Stomach (tissue), 8 donors: ENCODE measurements at regions not wholly inside any gene's neighbourhood (a gene's known extent, or its start where the extent isn't known, plus 50 kb on each side); places are given as distances from the start of the nearest gene placed in this dataset.

ENCODE experiments used
- DNase-seq, 2 donors: peaks; one replicate each; pipeline versions ENCODE4 v3.0.0 to v3.0.0-alpha.2; 2013 to 2019
- H3K27ac ChIP-seq, 5 donors: fragments of 200-600 bp in 4 of 5; sonication (generic) in 4 of 5; one replicate each; pipeline ENCODE4 v1.5.1; 2013 to 2019; ENCODE audit warnings: mild to moderate bottlenecking in 1 of 5, moderate library complexity in 1 of 5
- H3K27me3 ChIP-seq, 3 donors: fragments of 200-600 bp; sonication (generic); one replicate each; pipeline ENCODE4 v1.5.1; 2017 to 2019; ENCODE audit warnings: mixed run types in 1 of 3
- H3K36me3 ChIP-seq, 4 donors: fragments of 200-600 bp; sonication (generic); 1 replicate in 3 of 4; 2 replicates in 1 of 4; pipeline ENCODE4 v1.5.1; 2016 to 2019
- H3K4me1 ChIP-seq, 4 donors: fragments of 200-600 bp; sonication (generic); one replicate each; pipeline ENCODE4 v1.5.1; 2016 to 2019
- H3K4me3 ChIP-seq, 4 donors: fragments of 200-600 bp; sonication (generic) in 3 of 4; one replicate each; pipeline ENCODE4 v1.5.1; 2016 to 2019; ENCODE audit warnings: mild to moderate bottlenecking in 1 of 4
- H3K9me3 ChIP-seq, 4 donors: fragments of 200-600 bp; sonication (generic); one replicate each; pipeline ENCODE4 v1.5.1; 2016 to 2019
- EP300 ChIP-seq: sonication (generic); formaldehyde crosslinking; IDR thresholded peaks from one replicate; pipeline ENCODE4 v1.6.1; 2017; ENCODE audit warnings: antibody characterized with exemption
- POLR2A ChIP-seq, 4 donors: fragments of 450-650 bp; IDR thresholded peaks; one replicate each; pipeline ENCODE4 v1.6.1; 2016; ENCODE audit warnings: antibody characterized with exemption in 4 of 4, control low read depth in 2 of 4, mild to moderate bottlenecking in 1 of 4, moderate library complexity in 1 of 4
- POLR2AphosphoS5 ChIP-seq, 3 donors: sonication (generic); formaldehyde crosslinking; IDR thresholded peaks; one replicate each; pipeline ENCODE4 v1.6.1; 2016; ENCODE audit warnings: antibody characterized with exemption in 3 of 3
- WGBS, 5 donors: extraction: QIAGEN DNeasy Blood & Tissue Kit in 3 of 5; methylation state at CpG; one replicate each; pipeline versions ENCODE4 v1.1.5 to v1.1.7; 2013 to 2018; 5-methylcytosine and 5-hydroxymethylcytosine counted together
- intact Hi-C: fragments of 100-400 bp; cut with DNase I; formaldehyde crosslinking; loops from one replicate; pipeline ENCODE4 v1.15.1; 2023; ENCODE audit warnings: low total_unique reads
- TF ChIP-seq, protein P1 (sequence below), 7 experiments: fragments of 450-650 bp in 4 of 7; fragments of 200-600 bp in 3 of 7; sonication (generic) in 3 of 7; IDR thresholded peaks; one replicate each; pipeline ENCODE4 v1.5.1; 2016 to 2019; ENCODE audit warnings: antibody characterized with exemption in 7 of 7, control low read depth in 2 of 7, mild to moderate bottlenecking in 1 of 7
- donor health status: healthy with polysubstance abuse.
- donor health status: Bipolar disorder and iron deficiency.
- donor health status: healthy.

DNA sequence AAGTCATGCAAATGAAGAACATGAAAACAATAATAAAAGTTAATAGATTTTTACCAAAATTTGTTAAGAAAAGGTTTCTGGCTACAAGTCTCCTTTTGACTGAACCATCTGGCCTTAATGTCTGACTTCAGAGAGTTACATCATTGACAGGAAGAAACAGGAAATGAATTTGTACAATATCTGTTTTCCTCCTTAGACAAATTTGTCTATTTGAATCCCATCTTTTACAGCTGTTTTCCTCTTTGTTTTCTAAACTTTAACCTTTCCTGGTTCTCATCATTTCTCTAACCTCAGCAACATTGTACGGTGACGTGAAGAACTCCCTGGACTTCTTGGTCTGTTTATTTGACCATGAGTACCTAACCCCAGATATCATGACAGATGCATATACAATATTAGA lies 567.5 kb upstream of the RIOK2 start:
- no peak for DNase-seq
- no peaks in the 10 kb centered on the region for H3K4me1 ChIP-seq
- H3K9me3 ChIP-seq, result peaks cover 0 to 2% (median 0%) of the 10 kb centered on the region in 4 donors
- intact Hi-C loops, result no loop called here
- 76 to 87% (median 81%) methylated on average over 2 of the region's 2 CpGs for WGBS, 5 donors
- TF ChIP-seq POLR2AphosphoS5 (IDR thresholded peaks at IDR 0.05) (no peak), POLR2A (IDR thresholded peaks at IDR 0.05) (no peak), EP300 (no peak)
- TF ChIP-seq, protein P1, sequence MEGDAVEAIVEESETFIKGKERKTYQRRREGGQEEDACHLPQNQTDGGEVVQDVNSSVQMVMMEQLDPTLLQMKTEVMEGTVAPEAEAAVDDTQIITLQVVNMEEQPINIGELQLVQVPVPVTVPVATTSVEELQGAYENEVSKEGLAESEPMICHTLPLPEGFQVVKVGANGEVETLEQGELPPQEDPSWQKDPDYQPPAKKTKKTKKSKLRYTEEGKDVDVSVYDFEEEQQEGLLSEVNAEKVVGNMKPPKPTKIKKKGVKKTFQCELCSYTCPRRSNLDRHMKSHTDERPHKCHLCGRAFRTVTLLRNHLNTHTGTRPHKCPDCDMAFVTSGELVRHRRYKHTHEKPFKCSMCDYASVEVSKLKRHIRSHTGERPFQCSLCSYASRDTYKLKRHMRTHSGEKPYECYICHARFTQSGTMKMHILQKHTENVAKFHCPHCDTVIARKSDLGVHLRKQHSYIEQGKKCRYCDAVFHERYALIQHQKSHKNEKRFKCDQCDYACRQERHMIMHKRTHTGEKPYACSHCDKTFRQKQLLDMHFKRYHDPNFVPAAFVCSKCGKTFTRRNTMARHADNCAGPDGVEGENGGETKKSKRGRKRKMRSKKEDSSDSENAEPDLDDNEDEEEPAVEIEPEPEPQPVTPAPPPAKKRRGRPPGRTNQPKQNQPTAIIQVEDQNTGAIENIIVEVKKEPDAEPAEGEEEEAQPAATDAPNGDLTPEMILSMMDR (IDR thresholded peaks at IDR 0.05), result no peak
- no peak overlapping the region for H3K27ac ChIP-seq
- H3K27me3 ChIP-seq, result no peaks in the 10 kb centered on the region
- H3K36me3 ChIP-seq, result no peaks in the 10 kb centered on the region
- no peak overlapping the region for H3K4me3 ChIP-seq

DNA sequence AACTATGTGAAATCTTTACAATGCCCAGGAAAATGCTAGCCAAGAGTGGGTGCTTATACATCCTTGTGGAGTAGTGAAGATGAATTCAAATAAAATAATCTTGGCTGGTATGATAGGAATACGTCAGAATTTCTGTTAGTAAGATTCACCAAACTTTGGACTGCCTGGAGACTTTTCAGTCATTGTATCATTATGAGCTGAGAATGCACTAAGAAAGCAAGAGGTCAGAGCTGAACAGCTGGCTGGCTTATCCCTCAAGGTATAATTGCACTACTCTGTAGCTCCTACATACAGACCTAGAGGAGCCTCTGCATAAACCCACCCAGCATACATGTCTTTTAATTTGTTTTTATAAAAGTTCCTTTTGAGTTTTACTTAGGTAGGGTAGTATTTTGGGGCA lies 568.5 kb upstream of the RIOK2 start:
- H3K36me3 ChIP-seq, result no peaks in the 10 kb centered on the region
- intact Hi-C loops, result no loop called here
- H3K27me3 ChIP-seq, result no peaks in the 10 kb centered on the region
- no peaks in the 10 kb centered on the region for H3K9me3 ChIP-seq
- no peak for DNase-seq
- TF ChIP-seq EP300, result no peak
- TF ChIP-seq, protein P1 (IDR thresholded peaks at IDR 0.05), result no peak
- TF ChIP-seq POLR2A (IDR thresholded peaks at IDR 0.05), result no peak
- TF ChIP-seq POLR2AphosphoS5 (IDR thresholded peaks at IDR 0.05), result no peak
- H3K27ac ChIP-seq, result no peak overlapping the region
- WGBS, 5 donors, result 61 to 73% (median 65%) methylated on average over 1 of the region's 1 CpG
- H3K4me1 ChIP-seq, result no peaks in the 10 kb centered on the region
- H3K4me3 ChIP-seq, result no peak overlapping the region

DNA sequence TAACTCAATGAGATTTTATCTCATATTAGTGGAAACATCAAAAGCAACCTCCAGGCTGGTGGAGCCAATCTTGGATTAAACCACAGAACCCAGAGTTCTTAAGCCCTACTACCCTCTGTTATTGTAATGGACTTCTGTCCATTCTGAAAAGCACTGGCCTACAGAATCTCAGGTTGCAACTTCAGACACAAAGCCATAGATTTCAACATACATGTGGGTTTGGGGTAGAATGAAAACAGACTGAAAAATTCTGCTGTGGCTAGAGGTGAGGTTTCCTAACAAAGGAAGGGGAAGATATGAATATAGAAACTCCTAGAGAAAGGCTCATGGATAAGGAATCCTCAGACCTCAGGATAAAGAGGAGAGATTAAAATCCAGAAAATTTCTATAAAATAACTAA lies 569.8 kb upstream of the RIOK2 start:
- Histone ChIP-seq H3K9me3 (no peaks in the 10 kb centered on the region), H3K4me3 (no peak overlapping the region), H3K4me1 (no peaks in the 10 kb centered on the region), H3K27me3 (no peaks in the 10 kb centered on the region), H3K36me3 (no peaks in the 10 kb centered on the region), H3K27ac (no peak overlapping the region)
- DNase-seq, result no peak
- TF ChIP-seq, protein P1 (IDR thresholded peaks at IDR 0.05), result no peak
- TF ChIP-seq EP300, result no peak
- TF ChIP-seq POLR2A (IDR thresholded peaks at IDR 0.05), result no peak
- no peak for TF ChIP-seq POLR2AphosphoS5 (IDR thresholded peaks at IDR 0.05)
- intact Hi-C loops, result no loop called here

DNA sequence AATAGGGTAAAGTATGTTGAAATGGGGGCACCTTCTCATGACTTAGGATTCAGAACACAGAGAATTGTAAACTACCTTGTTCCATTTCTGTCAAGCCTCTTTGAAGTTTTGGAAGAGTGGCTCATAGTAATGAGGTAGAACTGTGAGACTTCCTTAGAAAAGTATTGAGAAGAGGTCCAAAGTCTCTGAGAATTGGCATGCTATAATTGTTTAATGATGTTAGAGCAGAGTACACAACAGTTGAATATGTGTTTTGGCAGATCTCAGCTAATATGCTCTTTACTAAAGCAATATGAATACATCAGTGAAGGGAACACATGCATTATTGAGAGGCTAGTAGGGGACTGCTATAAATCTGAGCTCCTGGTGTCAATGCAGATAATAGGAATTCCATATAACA lies 579.4 kb upstream of the RIOK2 start:
- Histone ChIP-seq H3K27me3 (no peaks in the 10 kb centered on the region), H3K4me1 (no peaks in the 10 kb centered on the region), H3K36me3 (no peaks in the 10 kb centered on the region), H3K27ac (no peak overlapping the region), H3K9me3 (no peaks in the 10 kb centered on the region), H3K4me3 (no peak overlapping the region)
- intact Hi-C loops, result no loop called here
- DNase-seq, result no peak
- TF ChIP-seq EP300 (no peak), POLR2A (IDR thresholded peaks at IDR 0.05) (no peak), POLR2AphosphoS5 (IDR thresholded peaks at IDR 0.05) (no peak)
- TF ChIP-seq, protein P1 (IDR thresholded peaks at IDR 0.05), result no peak

DNA sequence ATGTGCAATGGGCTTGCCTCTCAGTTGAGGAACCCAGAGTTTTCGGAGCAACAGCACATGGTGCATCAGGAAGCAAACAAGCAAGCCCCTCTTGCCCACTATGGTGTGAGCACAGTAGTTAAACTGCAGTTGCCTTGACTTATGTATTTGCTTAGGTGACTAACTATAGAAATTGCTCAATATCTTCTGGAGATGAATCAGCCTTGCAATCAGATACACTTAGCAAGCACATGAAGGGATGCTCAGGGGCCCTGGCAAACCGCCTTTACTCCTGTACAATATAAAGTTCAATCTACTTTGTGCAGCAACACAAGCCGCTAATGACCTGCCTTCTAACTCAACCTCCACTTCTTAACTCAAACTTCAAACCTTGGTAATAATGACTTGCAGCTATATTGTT lies 581.7 kb upstream of the RIOK2 start:
- H3K4me3 ChIP-seq, result no peak overlapping the region
- intact Hi-C loops, result no loop called here

More for the DNA sequence above, 581.7 kb upstream of the RIOK2 start:
- TF ChIP-seq POLR2A (IDR thresholded peaks at IDR 0.05) (no peak), POLR2AphosphoS5 (IDR thresholded peaks at IDR 0.05) (no peak), EP300 (no peak)
- TF ChIP-seq, protein P1 (IDR thresholded peaks at IDR 0.05), result no peak
- Histone ChIP-seq H3K36me3 (no peaks in the 10 kb centered on the region), H3K9me3 (no peaks in the 10 kb centered on the region), H3K27me3 (no peaks in the 10 kb centered on the region), H3K27ac (no peak overlapping the region), H3K4me1 (no peaks in the 10 kb centered on the region)
- WGBS, 5 donors, result 79 to 98% (median 91%) methylated on average over 3 of the region's 3 CpGs
- DNase-seq, result no peak
